Suprapubic skin (tissue), 3 donors: ENCODE measurements at regions not wholly inside any gene's neighbourhood (a gene's known extent, or its start where the extent isn't known, plus 50 kb on each side); places are given as distances from the start of the nearest gene placed in this dataset.

ENCODE experiments used
- CTCF ChIP-seq, 2 donors: fragments of 200-600 bp in 1 of 2; fragments of 450-650 bp in 1 of 2; sonication (generic) in 1 of 2; IDR thresholded peaks; one replicate each; pipeline ENCODE4 v1.5.1; 2016 to 2019; ENCODE audit warnings: antibody characterized with exemption in 2 of 2, mild to moderate bottlenecking in 1 of 2, moderate library complexity in 1 of 2
- EP300 ChIP-seq: sonication (generic); formaldehyde crosslinking; IDR thresholded peaks from one replicate; pipeline ENCODE4 v1.6.1; 2017; ENCODE audit warnings: antibody characterized with exemption
- POLR2A ChIP-seq, 2 donors: fragments of 450-650 bp; IDR thresholded peaks; one replicate each; pipeline ENCODE4 v1.6.1; 2017; ENCODE audit warnings: antibody characterized with exemption in 2 of 2, mild to moderate bottlenecking in 2 of 2, moderate library complexity in 2 of 2

- TF ChIP-seq CTCF (IDR thresholded peaks at IDR 0.05) (no peak), POLR2A (IDR thresholded peaks at IDR 0.05) (no peak), EP300 (no peak)
Measured at GRCh38 chr6:159414711-159415110, 245.5 kb downstream of the FNDC1 start.
